ENCODE measurements at regions not wholly inside any gene's neighbourhood (a gene's known extent, or its start where the extent isn't known, plus 50 kb on each side); places are given as distances from the start of the nearest gene placed in this dataset.
A peak's percentile ranks its signal among the peaks of the same experiment; 100 is the strongest.

- TF ChIP-seq, protein P1, sequence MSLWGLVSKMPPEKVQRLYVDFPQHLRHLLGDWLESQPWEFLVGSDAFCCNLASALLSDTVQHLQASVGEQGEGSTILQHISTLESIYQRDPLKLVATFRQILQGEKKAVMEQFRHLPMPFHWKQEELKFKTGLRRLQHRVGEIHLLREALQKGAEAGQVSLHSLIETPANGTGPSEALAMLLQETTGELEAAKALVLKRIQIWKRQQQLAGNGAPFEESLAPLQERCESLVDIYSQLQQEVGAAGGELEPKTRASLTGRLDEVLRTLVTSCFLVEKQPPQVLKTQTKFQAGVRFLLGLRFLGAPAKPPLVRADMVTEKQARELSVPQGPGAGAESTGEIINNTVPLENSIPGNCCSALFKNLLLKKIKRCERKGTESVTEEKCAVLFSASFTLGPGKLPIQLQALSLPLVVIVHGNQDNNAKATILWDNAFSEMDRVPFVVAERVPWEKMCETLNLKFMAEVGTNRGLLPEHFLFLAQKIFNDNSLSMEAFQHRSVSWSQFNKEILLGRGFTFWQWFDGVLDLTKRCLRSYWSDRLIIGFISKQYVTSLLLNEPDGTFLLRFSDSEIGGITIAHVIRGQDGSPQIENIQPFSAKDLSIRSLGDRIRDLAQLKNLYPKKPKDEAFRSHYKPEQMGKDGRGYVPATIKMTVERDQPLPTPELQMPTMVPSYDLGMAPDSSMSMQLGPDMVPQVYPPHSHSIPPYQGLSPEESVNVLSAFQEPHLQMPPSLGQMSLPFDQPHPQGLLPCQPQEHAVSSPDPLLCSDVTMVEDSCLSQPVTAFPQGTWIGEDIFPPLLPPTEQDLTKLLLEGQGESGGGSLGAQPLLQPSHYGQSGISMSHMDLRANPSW (CRISPR knock-in tag; conservative IDR thresholded peaks at IDR 0.05; ENCODE audit: low read depth): no peak
Measured at GRCh38 chr7:53311205-53311604, 275.8 kb downstream of the POM121L12 start (continued).

GRCh38 chr7:53315981-53316380, 280.5 kb downstream of the POM121L12 start:
- no peak overlapping the region for H3K4me3 Mint-ChIP-seq
- CTCF ChIA-PET: no interaction called here
- ATAC-seq (peak; percentile 50), DNase-seq (ENCODE audit: low spot score) (peak; percentile 12)
- peaks cover 11% of the 10 kb centered on the region for H3K4me1 Mint-ChIP-seq
- H3K27me3 Mint-ChIP-seq (ENCODE audit: low read depth): no peaks in the 10 kb centered on the region
- H3K36me3 Mint-ChIP-seq: no peaks in the 10 kb centered on the region
- no peak overlapping the region for H3K27ac Mint-ChIP-seq
- TF ChIP-seq ZNF416 (CRISPR knock-in tag; IDR thresholded peaks at IDR 0.05): no peak
- TF ChIP-seq ZNF423 (CRISPR knock-in tag; IDR thresholded peaks at IDR 0.05): no peak
- TF ChIP-seq ZNF317 (CRISPR knock-in tag; IDR thresholded peaks at IDR 0.05; ENCODE audit: borderline replicate concordance, low read depth): no peak
- TF ChIP-seq RELA (CRISPR knock-in tag; IDR thresholded peaks at IDR 0.05; ENCODE audit: borderline replicate concordance): no peak
- no peak for TF ChIP-seq FOXP4 (CRISPR knock-in tag; IDR thresholded peaks at IDR 0.05)
- TF ChIP-seq AR (CRISPR knock-in tag; IDR thresholded peaks at IDR 0.05): no peak
- no peak for TF ChIP-seq ELF4 (CRISPR knock-in tag; IDR thresholded peaks at IDR 0.05; ENCODE audit: low read depth)
- no peak for TF ChIP-seq CTCF (IDR thresholded peaks at IDR 0.05)
- TF ChIP-seq NFATC4 (CRISPR knock-in tag; IDR thresholded peaks at IDR 0.05): no peak
- no peak for TF ChIP-seq TP53 (CRISPR knock-in tag; IDR thresholded peaks at IDR 0.05)
- TF ChIP-seq, protein P2, sequence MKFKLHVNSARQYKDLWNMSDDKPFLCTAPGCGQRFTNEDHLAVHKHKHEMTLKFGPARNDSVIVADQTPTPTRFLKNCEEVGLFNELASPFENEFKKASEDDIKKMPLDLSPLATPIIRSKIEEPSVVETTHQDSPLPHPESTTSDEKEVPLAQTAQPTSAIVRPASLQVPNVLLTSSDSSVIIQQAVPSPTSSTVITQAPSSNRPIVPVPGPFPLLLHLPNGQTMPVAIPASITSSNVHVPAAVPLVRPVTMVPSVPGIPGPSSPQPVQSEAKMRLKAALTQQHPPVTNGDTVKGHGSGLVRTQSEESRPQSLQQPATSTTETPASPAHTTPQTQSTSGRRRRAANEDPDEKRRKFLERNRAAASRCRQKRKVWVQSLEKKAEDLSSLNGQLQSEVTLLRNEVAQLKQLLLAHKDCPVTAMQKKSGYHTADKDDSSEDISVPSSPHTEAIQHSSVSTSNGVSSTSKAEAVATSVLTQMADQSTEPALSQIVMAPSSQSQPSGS (CRISPR knock-in tag; IDR thresholded peaks at IDR 0.05; ENCODE audit: borderline replicate concordance, low read depth): no peak
- TF ChIP-seq NR3C1 (CRISPR knock-in tag; conservative IDR thresholded peaks at IDR 0.05; ENCODE audit: low read depth): no peak
- no peak for TF ChIP-seq GTF2I (CRISPR knock-in tag; conservative IDR thresholded peaks at IDR 0.05)
- TF ChIP-seq ZNF232 (CRISPR knock-in tag; IDR thresholded peaks at IDR 0.05): no peak
- no peak for TF ChIP-seq ZNF425 (CRISPR knock-in tag; conservative IDR thresholded peaks at IDR 0.05)
- no peak for TF ChIP-seq TCF7 (CRISPR knock-in tag; IDR thresholded peaks at IDR 0.05; ENCODE audit: low read depth)
- TF ChIP-seq ZNF121 (CRISPR knock-in tag; IDR thresholded peaks at IDR 0.05): no peak
- no peak for TF ChIP-seq CBFB (CRISPR knock-in tag; IDR thresholded peaks at IDR 0.05; ENCODE audit: low read depth)
- TF ChIP-seq ETV6 (CRISPR knock-in tag; IDR thresholded peaks at IDR 0.05): no peak
- POLR2A ChIA-PET: no interaction called here
- H3K9me3 Mint-ChIP-seq: no peaks in the 10 kb centered on the region

Data from WTC11 (cell line).